Lower lobe of right lung (tissue), 2 donors: ENCODE measurements at regions not wholly inside any gene's neighbourhood (a gene's known extent, or its start where the extent isn't known, plus 50 kb on each side); places are given as distances from the start of the nearest gene placed in this dataset.

ENCODE experiments used
- ATAC-seq, 2 donors: fragments of 200-7000 bp; cut with Tn5 transposase; one replicate each; pipeline ENCODE4 v1.9.1; 2020 to 2022; ENCODE audit warnings: mild to moderate bottlenecking in 2 of 2, moderate library complexity in 2 of 2
- DNase-seq: peaks from one replicate; pipeline ENCODE4 v3.0.0-alpha.2; 2020
- H3K27ac ChIP-seq: fragments of 200-600 bp; one replicate; pipeline ENCODE4 v1.8.0; 2022
- H3K27me3 ChIP-seq: fragments of 200-600 bp; one replicate; pipeline ENCODE4 v1.8.0; 2022; ENCODE audit warnings: low read depth
- H3K36me3 ChIP-seq: fragments of 200-600 bp; one replicate; pipeline ENCODE4 v1.8.0; 2022; ENCODE audit warnings: mild to moderate bottlenecking
- H3K4me1 ChIP-seq: fragments of 200-600 bp; one replicate; pipeline ENCODE4 v1.8.0; 2022
- H3K4me3 ChIP-seq: fragments of 200-600 bp; one replicate; pipeline ENCODE4 v1.8.0; 2022; ENCODE audit warnings: mild to moderate bottlenecking
- H3K9me3 ChIP-seq: fragments of 200-600 bp; one replicate; pipeline ENCODE4 v1.8.0; 2022
- CTCF ChIP-seq: fragments of 200-600 bp; IDR thresholded peaks from one replicate; pipeline ENCODE4 v1.8.0; 2022; ENCODE audit warnings: antibody characterized with exemption, mild to moderate bottlenecking
- intact Hi-C: fragments of 100-400 bp; cut with DNase I; formaldehyde crosslinking; loops from one replicate; pipeline ENCODE4 v1.11.0; 2022
- donor health status: DM: no; HTN: yes; CAD: no; lungs with severe emphysema.

GRCh38 chr4:34718576-34719245 lies 1525.6 kb downstream of the ARAP2 start:
- Histone ChIP-seq H3K36me3 (no peaks in the 10 kb centered on the region), H3K27ac (no peak overlapping the region), H3K9me3 (no peaks in the 10 kb centered on the region), H3K4me3 (no peak overlapping the region), H3K27me3 (no peaks in the 10 kb centered on the region), H3K4me1 (no peaks in the 10 kb centered on the region)
- TF ChIP-seq CTCF = no peak
- intact Hi-C loops = no loop called here
- DNase-seq = no peak
- no peak for ATAC-seq

GRCh38 chr4:34720571-34720970 lies 1523.7 kb downstream of the ARAP2 start:
- no peaks in the 10 kb centered on the region for H3K4me1 ChIP-seq
- no peaks in the 10 kb centered on the region for H3K9me3 ChIP-seq
- intact Hi-C loops = no loop called here
- no peaks in the 10 kb centered on the region for H3K36me3 ChIP-seq
- DNase-seq (no peak), ATAC-seq (no peak)
- no peak overlapping the region for H3K27ac ChIP-seq
- H3K4me3 ChIP-seq = no peak overlapping the region
- TF ChIP-seq CTCF = peak; percentile 38
- H3K27me3 ChIP-seq = no peaks in the 10 kb centered on the region

DNA sequence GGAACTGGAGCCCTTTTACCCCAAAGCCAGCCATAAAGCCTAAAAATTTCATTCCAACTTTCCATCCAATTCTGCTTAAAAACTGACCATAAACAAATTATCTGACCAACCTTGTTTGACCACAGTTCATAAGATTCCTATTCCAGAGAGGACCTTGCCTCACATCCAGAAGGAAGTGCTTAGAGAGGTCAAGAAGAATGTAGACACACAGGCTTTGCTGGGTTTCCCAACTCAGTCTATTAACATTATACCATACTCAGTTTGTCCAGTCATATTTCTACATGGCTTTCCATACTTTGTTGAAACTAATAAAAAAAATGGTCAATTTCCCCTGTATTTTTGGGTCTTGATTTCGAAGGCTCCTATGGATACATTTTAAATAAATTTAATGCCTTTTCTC lies 1522.5 kb downstream of the ARAP2 start:
- no peaks in the 10 kb centered on the region for H3K4me1 ChIP-seq
- ATAC-seq = no peak
- H3K36me3 ChIP-seq = no peaks in the 10 kb centered on the region
- H3K27ac ChIP-seq = no peak overlapping the region
- no peaks in the 10 kb centered on the region for H3K27me3 ChIP-seq
- intact Hi-C loops = no loop called here
- DNase-seq = no peak
- H3K9me3 ChIP-seq = no peaks in the 10 kb centered on the region
- no peak overlapping the region for H3K4me3 ChIP-seq
- TF ChIP-seq CTCF = no peak

DNA sequence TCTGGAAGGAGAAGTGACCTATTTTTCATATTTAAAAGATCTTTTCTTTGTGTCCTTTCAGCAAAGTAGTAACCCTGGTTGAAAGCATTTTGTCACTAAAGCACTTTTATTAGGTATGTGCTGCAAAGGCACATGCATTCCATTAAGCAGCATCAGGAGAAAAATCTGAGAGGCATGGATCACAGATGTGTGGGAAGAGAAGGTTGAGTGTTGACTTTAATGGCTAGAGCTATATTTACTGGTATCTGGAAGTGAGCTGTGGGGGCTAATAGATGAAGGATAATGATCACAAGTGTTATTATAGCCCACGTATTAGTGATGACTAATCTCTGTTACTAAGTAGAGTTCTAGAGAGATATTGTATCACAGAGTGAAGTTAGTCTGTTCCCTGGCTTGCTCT lies 1520.7 kb downstream of the ARAP2 start:
- H3K27ac ChIP-seq = no peak overlapping the region
- intact Hi-C loops = no loop called here
- no peaks in the 10 kb centered on the region for H3K36me3 ChIP-seq
- H3K9me3 ChIP-seq = no peaks in the 10 kb centered on the region
- H3K27me3 ChIP-seq = no peaks in the 10 kb centered on the region
- ATAC-seq (no peak), DNase-seq (no peak)
- no peaks in the 10 kb centered on the region for H3K4me1 ChIP-seq
- H3K4me3 ChIP-seq = no peak overlapping the region
- no peak for TF ChIP-seq CTCF

GRCh38 chr4:34724491-34724890 lies 1519.8 kb downstream of the ARAP2 start:
- no peak for TF ChIP-seq CTCF
- H3K27ac ChIP-seq = no peak overlapping the region
- no peak for DNase-seq
- H3K4me1 ChIP-seq = no peaks in the 10 kb centered on the region
- H3K9me3 ChIP-seq = no peaks in the 10 kb centered on the region
- no peak overlapping the region for H3K4me3 ChIP-seq
- no peak for ATAC-seq
- intact Hi-C loops = no loop called here
- no peaks in the 10 kb centered on the region for H3K27me3 ChIP-seq
- no peaks in the 10 kb centered on the region for H3K36me3 ChIP-seq

DNA sequence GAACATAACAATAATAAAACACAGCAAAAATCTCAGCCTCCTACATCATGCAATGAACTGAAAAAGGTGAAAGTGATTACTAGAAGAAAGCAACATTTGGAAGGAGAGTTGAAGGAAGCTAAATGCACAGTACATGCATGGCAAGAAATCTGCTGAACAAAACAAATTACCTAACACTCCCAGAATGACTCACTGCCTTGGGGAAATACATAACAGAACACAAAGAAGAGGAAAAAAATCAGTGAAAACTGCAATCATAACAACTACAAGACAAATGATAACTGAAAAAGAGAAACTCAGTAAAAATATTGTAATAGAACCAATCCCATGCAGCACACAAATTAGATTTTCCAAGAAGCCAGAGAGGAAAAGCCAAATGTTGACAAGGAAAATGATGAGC lies 1513.2 kb downstream of the ARAP2 start:
- intact Hi-C loops = no loop called here
- no peak for ATAC-seq
- H3K27ac ChIP-seq = no peak overlapping the region

More for the DNA sequence above, 1513.2 kb downstream of the ARAP2 start:
- Histone ChIP-seq H3K36me3 (no peaks in the 10 kb centered on the region), H3K9me3 (no peaks in the 10 kb centered on the region), H3K4me3 (no peak overlapping the region), H3K4me1 (no peaks in the 10 kb centered on the region), H3K27me3 (no peaks in the 10 kb centered on the region)
- DNase-seq = no peak
- TF ChIP-seq CTCF = no peak
